Lower leg skin (tissue), 3 donors: ENCODE measurements at regions not wholly inside any gene's neighbourhood (a gene's known extent, or its start where the extent isn't known, plus 50 kb on each side); places are given as distances from the start of the nearest gene placed in this dataset.

Source experiments
- CTCF ChIP-seq, 3 donors: fragments of 450-650 bp; IDR thresholded peaks; one replicate each; pipeline ENCODE4 v1.5.1; 2016; ENCODE audit warnings: antibody characterized with exemption in 3 of 3, mild to moderate bottlenecking in 3 of 3, moderate library complexity in 2 of 3
- POLR2A ChIP-seq, 2 donors: fragments of 450-650 bp; IDR thresholded peaks; one replicate each; pipeline ENCODE4 v1.6.1; 2016 to 2017; ENCODE audit warnings: antibody characterized with exemption in 2 of 2, mild to moderate bottlenecking in 1 of 2, moderate library complexity in 1 of 2

- TF ChIP-seq CTCF (IDR thresholded peaks at IDR 0.05), result no peak
- TF ChIP-seq POLR2A (IDR thresholded peaks at IDR 0.05), result no peak
These were observed 82.2 kb upstream of the GRK3 start for GRCh38 chr22:25482091-25482760.
